Vagina (tissue), 2 donors: ENCODE measurements at regions not wholly inside any gene's neighbourhood (a gene's known extent, or its start where the extent isn't known, plus 50 kb on each side); places are given as distances from the start of the nearest gene placed in this dataset.

Experiments
- CTCF ChIP-seq, 3 experiments: fragments of 450-650 bp in 2 of 3; fragments of 200-600 bp in 1 of 3; sonication (generic) in 1 of 3; IDR thresholded peaks; one replicate each; pipeline ENCODE4 v1.5.1; 2017 to 2019; ENCODE audit warnings: antibody characterized with exemption in 3 of 3, mild to moderate bottlenecking in 2 of 3, moderate library complexity in 2 of 3
- POLR2A ChIP-seq, 2 donors: fragments of 450-650 bp; IDR thresholded peaks; one replicate each; pipeline ENCODE4 v1.6.1; 2017; ENCODE audit warnings: antibody characterized with exemption in 2 of 2, mild to moderate bottlenecking in 2 of 2, moderate library complexity in 2 of 2

GRCh38 chr16:59540621-59541020, 806.5 kb upstream of the GOT2 start:
- TF ChIP-seq CTCF (IDR thresholded peaks at IDR 0.05) (no peak), POLR2A (IDR thresholded peaks at IDR 0.05) (no peak)
